ENCODE measurements at regions not wholly inside any gene's neighbourhood (a gene's known extent, or its start where the extent isn't known, plus 50 kb on each side); places are given as distances from the start of the nearest gene placed in this dataset.

GRCh38 chr1:30257742-30258380 lies 465.5 kb downstream of the MATN1 start:
- TF ChIP-seq CTCF (IDR thresholded peaks at IDR 0.05) (no peak), POLR2AphosphoS5 (IDR thresholded peaks at IDR 0.05) (no peak), EP300 (IDR thresholded peaks at IDR 0.05) (no peak), POLR2A (IDR thresholded peaks at IDR 0.05; ENCODE audit: low read depth) (no peak)

Data from esophagus muscularis mucosa (tissue), 4 donors.